ENCODE measurements at regions not wholly inside any gene's neighbourhood (a gene's known extent, or its start where the extent isn't known, plus 50 kb on each side); places are given as distances from the start of the nearest gene placed in this dataset.
"Not testable (repeated sequence)": the region's sequence is repeated elsewhere in the genome, so short reads cannot be mapped to it uniquely, and the experiment has no call there.

DNA sequence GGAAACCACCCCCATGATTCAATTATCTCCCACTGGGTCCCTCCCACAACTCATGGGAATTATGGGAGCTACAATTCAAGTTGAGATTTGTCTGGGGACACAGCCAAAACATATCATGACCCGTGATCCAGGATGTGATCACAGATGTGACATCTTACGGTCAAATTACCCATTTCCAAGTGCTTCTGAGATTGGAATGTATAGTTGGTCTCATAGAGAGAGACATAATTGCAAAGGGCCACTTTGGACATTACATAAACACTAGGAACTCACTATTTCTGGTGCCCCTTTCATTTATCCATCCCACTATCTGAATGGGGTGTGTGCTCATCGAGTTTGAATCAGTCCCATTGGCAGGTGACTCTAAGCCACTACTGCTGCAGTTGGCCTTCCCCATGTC, 204.5 kb downstream of the PHLDA1 start:
- DNase-seq, result no peak

- no peak for DNase-seq
Measured at GRCh38 chr12:75825686-75826085, 205.9 kb downstream of the PHLDA1 start.

DNA sequence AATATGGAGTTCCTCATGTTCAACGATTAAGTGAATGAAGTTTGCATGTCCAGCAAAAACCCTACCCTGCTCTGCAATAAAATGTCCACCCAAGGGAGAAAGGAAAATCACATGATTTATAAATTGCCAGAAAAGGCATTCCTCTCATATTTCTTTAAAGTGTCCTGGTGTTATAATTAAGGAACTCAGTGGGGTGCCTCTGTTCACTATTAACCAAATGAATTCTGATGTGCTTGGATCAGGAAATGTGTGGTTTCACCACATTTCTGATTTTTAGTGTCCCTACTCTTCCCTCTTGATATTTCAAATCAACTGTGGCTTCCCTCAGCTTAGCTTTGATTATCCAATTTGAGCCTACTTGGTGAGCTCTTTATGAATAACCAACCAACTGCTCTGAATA, 208.1 kb downstream of the PHLDA1 start:
- no peak for DNase-seq

- no peak for DNase-seq
Measured at GRCh38 chr12:75822416-75822815, 209.2 kb downstream of the PHLDA1 start.

- no peak for DNase-seq
Measured at GRCh38 chr12:75820848-75821578, 210.6 kb downstream of the PHLDA1 start.

DNA sequence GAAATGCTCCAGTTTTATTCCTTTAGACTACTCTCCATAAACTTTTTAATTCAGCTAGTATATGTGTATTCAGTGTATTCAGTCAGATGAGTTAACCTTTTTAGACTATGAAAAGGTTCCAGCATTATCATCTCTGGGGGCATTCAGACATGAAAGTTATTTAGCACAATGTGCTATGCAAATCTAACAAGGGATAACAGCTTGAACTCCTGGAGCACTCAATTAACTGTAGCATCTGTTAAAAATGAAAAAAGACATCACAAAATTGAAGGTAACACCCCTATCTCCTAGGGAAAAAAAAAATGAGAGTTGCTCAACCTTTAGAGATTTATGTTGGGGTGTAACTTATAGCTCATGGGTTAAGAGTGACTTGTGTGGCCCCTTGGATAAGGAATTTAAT, 211.5 kb downstream of the PHLDA1 start:
- DNase-seq, result no peak

GRCh38 chr12:75819512-75819911, 212.1 kb downstream of the PHLDA1 start:
- no peak for DNase-seq

GRCh38 chr12:75818863-75819262, 212.7 kb downstream of the PHLDA1 start:
- no peak for DNase-seq

DNA sequence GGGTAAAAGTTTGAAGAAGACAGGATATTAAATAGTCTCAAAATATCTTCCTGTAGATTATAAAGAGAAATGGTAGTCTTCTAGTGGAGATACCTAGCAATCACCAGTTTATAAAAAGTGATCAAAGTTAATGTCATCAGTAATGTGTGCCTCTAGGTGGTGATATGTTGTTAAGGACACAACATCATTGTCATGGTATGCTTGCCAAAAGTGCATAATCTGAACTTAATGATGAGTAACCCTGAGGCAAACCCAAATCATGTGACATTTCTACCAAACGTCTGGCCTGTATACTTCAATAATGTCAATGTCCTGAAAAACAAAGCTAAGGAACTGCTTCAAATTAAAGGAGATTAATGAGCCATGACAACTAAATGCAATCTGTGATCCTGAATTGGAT, 214.7 kb downstream of the PHLDA1 start:
- peak; percentile 42 for DNase-seq

- DNase-seq, result no peak
Measured at GRCh38 chr12:75815756-75816155, 215.8 kb downstream of the PHLDA1 start.

DNA sequence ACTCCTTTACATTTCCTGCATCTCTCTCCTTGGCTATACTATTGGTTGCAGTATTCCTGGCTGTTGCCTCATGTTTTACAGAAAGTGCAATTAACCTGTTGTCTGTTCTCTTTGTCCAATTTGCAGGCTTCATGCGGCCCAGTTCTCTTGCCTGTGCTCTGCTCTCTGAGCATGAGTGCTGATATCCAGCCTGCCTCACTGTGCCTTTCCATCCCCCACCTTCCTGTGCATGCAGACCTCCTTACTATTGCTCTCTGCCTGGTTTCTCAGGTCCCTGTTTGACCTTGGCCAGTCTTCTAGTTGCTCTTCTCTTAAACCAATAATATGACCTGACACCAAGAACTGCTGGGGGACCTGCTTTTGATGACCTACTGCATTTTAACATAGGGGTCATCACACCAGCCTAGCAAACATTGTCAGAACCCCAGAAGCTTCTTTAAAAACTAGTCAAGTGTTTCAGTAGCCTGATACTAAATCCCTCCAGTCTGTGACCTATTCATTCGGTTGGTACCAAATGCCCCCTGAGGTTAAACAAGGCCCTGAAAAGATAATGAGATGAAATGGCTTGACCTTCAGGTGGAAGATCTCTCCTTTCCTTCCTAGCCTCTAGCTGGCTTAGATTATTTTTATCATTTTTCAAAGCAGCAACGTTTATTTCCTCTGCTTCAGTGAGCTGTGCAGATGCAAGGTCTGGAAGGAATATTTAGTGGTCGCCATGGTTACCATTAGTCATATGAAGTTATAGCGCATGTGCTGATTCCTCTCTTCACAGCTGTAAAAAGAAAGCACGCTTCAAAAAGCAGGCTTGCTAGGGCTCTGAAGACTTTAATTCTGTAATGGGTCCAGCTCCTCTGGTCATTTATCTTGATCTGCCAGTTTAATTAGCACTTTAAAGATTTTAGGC, 216.5 kb downstream of the PHLDA1 start:
- peak; percentile 59 for DNase-seq

- DNase-seq, result no peak
Measured at GRCh38 chr12:75813072-75813471, 218.5 kb downstream of the PHLDA1 start.

GRCh38 chr12:75812271-75813018, 219.1 kb downstream of the PHLDA1 start:
- no peak for DNase-seq

DNA sequence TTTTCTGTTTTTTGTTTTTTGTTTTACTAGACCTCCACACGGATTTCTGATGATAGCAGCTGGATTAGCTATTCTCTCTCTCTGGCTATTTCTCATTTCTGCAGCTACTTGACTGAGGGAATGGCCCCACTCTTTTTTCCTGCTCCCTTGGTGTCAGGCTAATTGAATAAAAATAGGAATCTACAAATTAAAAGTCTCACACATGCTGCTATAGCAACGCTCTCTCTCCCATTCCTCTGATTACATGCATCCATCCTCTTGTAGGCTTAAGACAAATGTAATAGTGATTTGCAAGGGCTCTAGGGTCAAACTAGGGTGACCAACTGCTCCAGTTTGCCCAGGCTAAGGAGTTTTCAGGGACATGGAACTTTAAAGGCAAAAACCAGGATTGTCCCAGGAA, 221.8 kb downstream of the PHLDA1 start:
- no peak for DNase-seq

GRCh38 chr12:75807494-75807893, 224.1 kb downstream of the PHLDA1 start:
- DNase-seq, result no peak

- DNase-seq, result no peak
Measured at GRCh38 chr12:75805905-75806304, 225.7 kb downstream of the PHLDA1 start.

DNA sequence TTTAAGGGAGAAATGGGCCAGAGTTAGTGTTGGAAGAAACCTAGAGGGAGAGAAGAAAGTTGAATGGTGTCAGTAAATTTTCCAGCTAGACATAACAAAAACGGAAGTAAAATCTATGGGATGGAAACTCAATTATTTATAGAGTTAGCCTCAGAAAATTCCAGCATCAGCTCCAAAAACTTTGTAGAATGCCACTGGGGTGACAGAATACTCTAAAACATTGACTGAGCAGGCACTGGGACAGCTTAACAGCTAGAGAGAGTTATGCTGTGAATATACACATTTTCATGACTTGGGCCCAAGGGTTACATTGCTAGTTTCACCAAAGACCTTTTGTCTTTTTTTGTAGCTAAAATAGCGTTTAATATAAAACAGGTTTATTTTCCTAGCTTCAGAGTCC, 226.3 kb downstream of the PHLDA1 start:
- DNase-seq, result no peak

DNA sequence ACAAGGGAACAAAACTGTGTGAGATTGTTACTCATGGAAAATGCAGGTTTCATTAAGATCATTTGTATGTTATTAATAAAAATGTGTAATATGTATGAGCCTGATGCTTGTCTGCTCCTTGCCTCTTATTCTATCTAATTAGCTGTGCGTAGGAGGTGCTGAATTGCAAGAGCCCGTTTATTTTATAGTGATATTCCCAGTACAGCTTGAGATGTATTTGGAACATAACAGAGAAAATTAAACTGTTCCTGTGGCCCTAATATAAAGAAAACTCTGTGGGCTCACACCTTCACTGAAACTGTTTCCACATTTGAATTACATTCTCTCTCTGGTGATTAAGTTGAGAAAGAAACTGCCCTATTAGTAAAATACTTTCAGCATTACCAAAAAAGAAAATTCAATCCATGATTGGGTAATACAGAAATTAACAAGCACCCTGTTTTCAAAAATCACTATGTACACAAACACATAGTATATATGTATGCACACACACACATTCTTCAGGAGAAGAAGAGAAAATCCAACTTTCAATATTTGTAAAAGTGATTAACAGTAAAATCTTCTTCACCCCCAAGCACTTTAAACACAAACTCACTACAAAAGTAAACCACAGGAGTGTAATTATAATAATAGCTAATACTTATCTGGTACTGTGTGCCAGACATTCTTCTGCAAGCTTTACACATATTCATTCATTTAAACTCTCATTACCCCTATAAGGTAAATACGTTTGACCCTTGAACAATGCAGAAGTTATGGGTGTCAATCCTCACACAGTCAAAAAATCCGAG, 233.2 kb downstream of the PHLDA1 start:
- no peak for DNase-seq

DNA sequence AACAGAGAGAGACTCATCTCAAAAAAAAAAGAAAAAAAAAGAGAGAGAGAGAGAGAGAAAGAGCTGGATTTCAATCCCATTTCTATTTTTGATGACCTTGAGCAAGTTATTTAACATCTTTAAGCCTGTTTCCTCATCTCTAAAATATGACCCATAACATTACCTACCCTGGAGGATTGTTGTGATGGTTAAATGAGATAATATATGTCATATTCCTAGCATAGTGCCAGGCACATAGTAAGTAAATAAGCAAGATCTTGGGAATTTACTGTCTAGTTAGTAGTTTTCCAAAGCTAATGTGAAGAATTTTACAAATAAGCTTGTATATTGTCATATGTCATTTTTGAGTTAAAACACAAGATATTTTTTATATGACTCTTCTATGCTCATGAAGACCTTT, 236.5 kb downstream of the PHLDA1 start:
- DNase-seq, result no peak

DNA sequence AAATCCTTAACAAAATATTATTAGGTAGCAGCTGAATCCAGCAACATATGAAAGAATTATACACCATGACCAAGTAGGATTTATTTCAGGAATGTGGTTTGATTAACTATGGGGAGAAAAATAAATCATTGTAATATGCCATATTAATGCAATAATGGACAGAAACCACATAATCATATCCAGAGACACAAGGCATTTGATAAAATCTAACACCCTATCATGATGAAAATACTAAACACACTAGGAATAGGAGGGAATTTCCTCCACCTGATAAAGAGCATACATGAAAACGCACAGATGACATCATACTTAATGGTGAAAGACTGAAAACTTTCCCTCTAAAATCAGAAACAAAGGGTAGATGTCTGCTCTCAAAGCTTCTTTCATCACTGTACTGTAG, 238.9 kb downstream of the PHLDA1 start:
- no peak for DNase-seq

GRCh38 chr12:75790219-75790618, 241.4 kb downstream of the PHLDA1 start:
- no peak for DNase-seq

DNA sequence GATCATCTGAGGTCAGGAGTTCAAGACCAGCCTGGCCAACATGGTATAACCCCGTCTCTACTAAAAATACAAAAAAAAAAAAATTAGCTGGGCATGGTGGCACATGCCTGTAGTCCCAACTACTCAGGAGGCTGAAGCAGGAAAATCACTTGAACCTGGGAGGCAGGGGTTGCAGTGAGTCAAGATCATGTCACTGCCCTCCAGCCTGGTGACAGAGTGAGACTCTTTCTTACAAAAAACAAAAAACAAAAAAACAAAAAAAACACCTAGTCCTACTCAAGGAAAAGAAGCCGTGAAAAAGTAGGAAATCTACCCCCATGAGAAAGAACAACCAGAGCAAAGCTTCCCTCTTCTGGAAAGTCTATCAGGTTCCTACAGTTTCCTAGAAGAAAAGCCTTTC, 244.4 kb downstream of the PHLDA1 start:
- DNase-seq, result not testable (repeated sequence)

GRCh38 chr12:75786070-75786469, 245.5 kb downstream of the PHLDA1 start:
- no peak for DNase-seq
